Stimulated activated CD4-positive, alpha-beta T cell treated with anti-CD3 and anti-CD28 coated beads, Interleukin-4, amount 100 ng/mL, for 24 hours (primary cell): ENCODE measurements at regions not wholly inside any gene's neighbourhood (a gene's known extent, or its start where the extent isn't known, plus 50 kb on each side); places are given as distances from the start of the nearest gene placed in this dataset.

Experiments used
- DNase-seq: peaks from one replicate; pipeline ENCODE4 v3.0.0-alpha.2; 2020

GRCh38 chr20:50242548-50242862 is 51.9 kb downstream of the CEBPB start:
- no peak for DNase-seq

GRCh38 chr20:50242863-50243609 is 52.4 kb downstream of the CEBPB start:
- DNase-seq = no peak

- DNase-seq = no peak
Measured at GRCh38 chr20:50243610-50244351, 53.2 kb downstream of the CEBPB start.

GRCh38 chr20:50244352-50245149 is 53.9 kb downstream of the CEBPB start:
- no peak for DNase-seq

- no peak for DNase-seq
Measured at GRCh38 chr20:50245498-50246366, 55.1 kb downstream of the CEBPB start.

- no peak for DNase-seq
Measured at GRCh38 chr20:50246367-50247195, 56.0 kb downstream of the CEBPB start.

- DNase-seq = no peak
Measured at GRCh38 chr20:50247196-50248094, 56.8 kb downstream of the CEBPB start.

- no peak for DNase-seq
Measured at GRCh38 chr20:50248104-50248641, 57.5 kb downstream of the CEBPB start.

GRCh38 chr20:50249447-50250388 is 59.1 kb downstream of the CEBPB start:
- no peak for DNase-seq

GRCh38 chr20:50250679-50251382 is 60.2 kb downstream of the CEBPB start:
- no peak for DNase-seq

GRCh38 chr20:50251383-50251748 is 60.7 kb downstream of the CEBPB start:
- no peak for DNase-seq

GRCh38 chr20:50251992-50252511 is 61.4 kb downstream of the CEBPB start:
- DNase-seq = no peak

GRCh38 chr20:50252701-50253100 is 62.1 kb downstream of the CEBPB start:
- DNase-seq = no peak

- DNase-seq = no peak
Measured at GRCh38 chr20:50253101-50253500, 62.5 kb downstream of the CEBPB start.

GRCh38 chr20:50254466-50255079 is 63.9 kb downstream of the CEBPB start:
- DNase-seq = no peak

- no peak for DNase-seq
Measured at GRCh38 chr20:50256577-50256976, 65.9 kb downstream of the CEBPB start.

GRCh38 chr20:50257860-50258259 is 67.2 kb downstream of the CEBPB start:
- no peak for DNase-seq
